ENCODE measurements at regions not wholly inside any gene's neighbourhood (a gene's known extent, or its start where the extent isn't known, plus 50 kb on each side); places are given as distances from the start of the nearest gene placed in this dataset.

DNA sequence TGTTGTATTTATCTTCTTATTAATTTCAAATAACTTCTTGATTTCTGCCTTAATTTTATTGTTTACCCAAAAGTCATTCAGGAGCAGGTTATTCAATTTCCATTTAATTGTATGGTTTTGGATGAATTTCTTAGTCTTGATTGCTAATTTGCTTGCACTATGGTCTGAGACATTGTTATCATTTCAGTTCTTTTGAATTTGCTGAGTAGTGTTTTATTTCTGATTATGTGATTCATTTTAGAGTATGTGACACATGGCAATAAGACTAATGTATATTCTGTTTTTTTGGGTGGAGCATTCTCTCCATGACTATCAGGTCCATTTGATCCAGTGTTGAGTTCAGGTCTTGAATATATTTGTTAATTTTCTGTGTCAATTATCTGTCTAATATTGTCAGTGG lies 236.7 kb downstream of the EDA2R start:
- Histone ChIP-seq H3K4me1 (ENCODE audit: insufficient read depth, low read length) (no peaks in the 10 kb centered on the region), H3K27me3 (ENCODE audit: insufficient read depth, low read length) (no peaks in the 10 kb centered on the region), H2BK12ac (ENCODE audit: insufficient read length, low read depth, low read length) (no peak overlapping the region), H3K9me3 (ENCODE audit: control insufficient read depth, low read depth, low read length) (peaks cover 40% of the 10 kb centered on the region), H3K79me1 (ENCODE audit: insufficient read depth, low read depth, low read length, poor library complexity, severe bottlenecking) (no peaks in the 10 kb centered on the region), H2BK5ac (ENCODE audit: insufficient read length, low read length) (no peak overlapping the region), H3K79me2 (ENCODE audit: insufficient read depth, low read length) (no peaks in the 10 kb centered on the region), H2BK20ac (ENCODE audit: low read depth, low read length, poor library complexity, severe bottlenecking) (no peak overlapping the region), H3K4me2 (ENCODE audit: insufficient read depth, insufficient read length, low read length) (no peak overlapping the region), H3K23ac (ENCODE audit: insufficient read length, low read depth, low read length) (no peak overlapping the region), H3T11ph (ENCODE audit: low read length) (no peak overlapping the region), H3K56ac (ENCODE audit: insufficient read length, low read depth, low read length) (no peak overlapping the region), H3K23me2 (ENCODE audit: insufficient read length, low read depth, low read length, poor library complexity, severe bottlenecking) (no peaks in the 10 kb centered on the region), H2BK120ac (ENCODE audit: low read depth, low read length, poor library complexity, severe bottlenecking) (no peak overlapping the region), H3K18ac (ENCODE audit: insufficient read length, low read depth, low read length) (no peak overlapping the region), H2BK15ac (ENCODE audit: low read depth, low read length) (no peak overlapping the region), H3K9ac (ENCODE audit: extremely low read depth, insufficient read length, low read length) (no peak overlapping the region), H2AFZ (ENCODE audit: low read length) (no peak overlapping the region), H3K14ac (ENCODE audit: insufficient read depth, low read length) (no peak overlapping the region), H4K5ac (ENCODE audit: insufficient read length, low read depth, low read length) (no peak overlapping the region), H3K27ac (ENCODE audit: insufficient read length, low read depth, low read length) (no peak overlapping the region), H4K8ac (replicated peaks; ENCODE audit: insufficient read length, low read depth, low read length) (no peak overlapping the region), H4K20me1 (ENCODE audit: control insufficient read depth, insufficient read depth, insufficient read length) (no peaks in the 10 kb centered on the region), H4K91ac (ENCODE audit: insufficient read length, low read depth, low read length) (no peak overlapping the region), H3K4ac (ENCODE audit: low read depth, low read length) (no peak overlapping the region), H2AK5ac (ENCODE audit: insufficient read length, low read length) (no peak overlapping the region)
- Mint-ChIP-seq H3K27me3 (ENCODE audit: low read depth) (peaks cover 2% of the 10 kb centered on the region), H3K9me3 (peaks cover 87 to 90% of the 10 kb centered on the region in 2 experiments), H3K36me3 (ENCODE audit: insufficient read depth in 1 of 3, low read depth in 3 of 3) (peaks cover 3 to 25% (median 4%) of the 10 kb centered on the region in 3 experiments; a peak in 6 of 7 replicates), H3K4me1 (no peaks in the 10 kb centered on the region), H3K27ac (no peak overlapping the region), H3K4me3 (no peak overlapping the region)
- TF ChIP-seq, protein P1, sequence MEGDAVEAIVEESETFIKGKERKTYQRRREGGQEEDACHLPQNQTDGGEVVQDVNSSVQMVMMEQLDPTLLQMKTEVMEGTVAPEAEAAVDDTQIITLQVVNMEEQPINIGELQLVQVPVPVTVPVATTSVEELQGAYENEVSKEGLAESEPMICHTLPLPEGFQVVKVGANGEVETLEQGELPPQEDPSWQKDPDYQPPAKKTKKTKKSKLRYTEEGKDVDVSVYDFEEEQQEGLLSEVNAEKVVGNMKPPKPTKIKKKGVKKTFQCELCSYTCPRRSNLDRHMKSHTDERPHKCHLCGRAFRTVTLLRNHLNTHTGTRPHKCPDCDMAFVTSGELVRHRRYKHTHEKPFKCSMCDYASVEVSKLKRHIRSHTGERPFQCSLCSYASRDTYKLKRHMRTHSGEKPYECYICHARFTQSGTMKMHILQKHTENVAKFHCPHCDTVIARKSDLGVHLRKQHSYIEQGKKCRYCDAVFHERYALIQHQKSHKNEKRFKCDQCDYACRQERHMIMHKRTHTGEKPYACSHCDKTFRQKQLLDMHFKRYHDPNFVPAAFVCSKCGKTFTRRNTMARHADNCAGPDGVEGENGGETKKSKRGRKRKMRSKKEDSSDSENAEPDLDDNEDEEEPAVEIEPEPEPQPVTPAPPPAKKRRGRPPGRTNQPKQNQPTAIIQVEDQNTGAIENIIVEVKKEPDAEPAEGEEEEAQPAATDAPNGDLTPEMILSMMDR (conservative IDR thresholded peaks at IDR 0.05), result no peak
- no peak for DNase-seq
